Lower lobe of right lung (tissue), 2 donors: ENCODE measurements at regions not wholly inside any gene's neighbourhood (a gene's known extent, or its start where the extent isn't known, plus 50 kb on each side); places are given as distances from the start of the nearest gene placed in this dataset.
A peak's percentile ranks its signal among the peaks of the same experiment; 100 is the strongest.

Experiments used
- ATAC-seq, 2 donors: fragments of 200-7000 bp; cut with Tn5 transposase; one replicate each; pipeline ENCODE4 v1.9.1; 2020 to 2022; ENCODE audit warnings: mild to moderate bottlenecking in 2 of 2, moderate library complexity in 2 of 2
- DNase-seq: peaks from one replicate; pipeline ENCODE4 v3.0.0-alpha.2; 2020
- H3K27ac ChIP-seq: fragments of 200-600 bp; one replicate; pipeline ENCODE4 v1.8.0; 2022
- H3K27me3 ChIP-seq: fragments of 200-600 bp; one replicate; pipeline ENCODE4 v1.8.0; 2022; ENCODE audit warnings: low read depth
- H3K36me3 ChIP-seq: fragments of 200-600 bp; one replicate; pipeline ENCODE4 v1.8.0; 2022; ENCODE audit warnings: mild to moderate bottlenecking
- H3K4me1 ChIP-seq: fragments of 200-600 bp; one replicate; pipeline ENCODE4 v1.8.0; 2022
- H3K4me3 ChIP-seq: fragments of 200-600 bp; one replicate; pipeline ENCODE4 v1.8.0; 2022; ENCODE audit warnings: mild to moderate bottlenecking
- H3K9me3 ChIP-seq: fragments of 200-600 bp; one replicate; pipeline ENCODE4 v1.8.0; 2022
- intact Hi-C: fragments of 100-400 bp; cut with DNase I; formaldehyde crosslinking; loops from one replicate; pipeline ENCODE4 v1.11.0; 2022
- TF ChIP-seq, protein P1 (sequence below): fragments of 200-600 bp; IDR thresholded peaks from one replicate; pipeline ENCODE4 v1.8.0; 2022; ENCODE audit warnings: antibody characterized with exemption, mild to moderate bottlenecking
- donor health status: DM: no; HTN: yes; CAD: no; lungs with severe emphysema.

DNA sequence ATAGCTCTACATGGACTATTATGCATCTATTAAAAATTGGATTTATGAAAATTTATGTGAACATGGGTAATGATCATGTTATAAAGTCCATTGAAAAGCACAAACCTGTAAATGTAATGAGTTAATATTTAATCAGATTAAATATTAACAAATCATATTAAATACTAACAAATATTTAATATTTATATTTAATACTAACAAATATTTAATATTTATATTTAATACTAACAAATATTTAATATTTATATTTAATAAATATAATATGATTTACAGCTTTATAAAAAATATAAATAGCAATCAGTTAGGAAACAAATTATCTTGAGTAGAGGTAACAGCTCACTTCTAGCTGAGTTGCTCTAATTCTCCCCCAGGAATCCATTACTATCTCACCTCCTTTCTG is 758.0 kb upstream of the USP15 start:
- H3K27me3 ChIP-seq = no peaks in the 10 kb centered on the region
- no peaks in the 10 kb centered on the region for H3K4me1 ChIP-seq
- no peak for ATAC-seq
- H3K4me3 ChIP-seq = no peak overlapping the region
- no peaks in the 10 kb centered on the region for H3K36me3 ChIP-seq
- DNase-seq = no peak
- intact Hi-C loops = no loop called here
- H3K27ac ChIP-seq = no peak overlapping the region
- H3K9me3 ChIP-seq = no peaks in the 10 kb centered on the region
- TF ChIP-seq, protein P1, sequence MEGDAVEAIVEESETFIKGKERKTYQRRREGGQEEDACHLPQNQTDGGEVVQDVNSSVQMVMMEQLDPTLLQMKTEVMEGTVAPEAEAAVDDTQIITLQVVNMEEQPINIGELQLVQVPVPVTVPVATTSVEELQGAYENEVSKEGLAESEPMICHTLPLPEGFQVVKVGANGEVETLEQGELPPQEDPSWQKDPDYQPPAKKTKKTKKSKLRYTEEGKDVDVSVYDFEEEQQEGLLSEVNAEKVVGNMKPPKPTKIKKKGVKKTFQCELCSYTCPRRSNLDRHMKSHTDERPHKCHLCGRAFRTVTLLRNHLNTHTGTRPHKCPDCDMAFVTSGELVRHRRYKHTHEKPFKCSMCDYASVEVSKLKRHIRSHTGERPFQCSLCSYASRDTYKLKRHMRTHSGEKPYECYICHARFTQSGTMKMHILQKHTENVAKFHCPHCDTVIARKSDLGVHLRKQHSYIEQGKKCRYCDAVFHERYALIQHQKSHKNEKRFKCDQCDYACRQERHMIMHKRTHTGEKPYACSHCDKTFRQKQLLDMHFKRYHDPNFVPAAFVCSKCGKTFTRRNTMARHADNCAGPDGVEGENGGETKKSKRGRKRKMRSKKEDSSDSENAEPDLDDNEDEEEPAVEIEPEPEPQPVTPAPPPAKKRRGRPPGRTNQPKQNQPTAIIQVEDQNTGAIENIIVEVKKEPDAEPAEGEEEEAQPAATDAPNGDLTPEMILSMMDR = no peak

DNA sequence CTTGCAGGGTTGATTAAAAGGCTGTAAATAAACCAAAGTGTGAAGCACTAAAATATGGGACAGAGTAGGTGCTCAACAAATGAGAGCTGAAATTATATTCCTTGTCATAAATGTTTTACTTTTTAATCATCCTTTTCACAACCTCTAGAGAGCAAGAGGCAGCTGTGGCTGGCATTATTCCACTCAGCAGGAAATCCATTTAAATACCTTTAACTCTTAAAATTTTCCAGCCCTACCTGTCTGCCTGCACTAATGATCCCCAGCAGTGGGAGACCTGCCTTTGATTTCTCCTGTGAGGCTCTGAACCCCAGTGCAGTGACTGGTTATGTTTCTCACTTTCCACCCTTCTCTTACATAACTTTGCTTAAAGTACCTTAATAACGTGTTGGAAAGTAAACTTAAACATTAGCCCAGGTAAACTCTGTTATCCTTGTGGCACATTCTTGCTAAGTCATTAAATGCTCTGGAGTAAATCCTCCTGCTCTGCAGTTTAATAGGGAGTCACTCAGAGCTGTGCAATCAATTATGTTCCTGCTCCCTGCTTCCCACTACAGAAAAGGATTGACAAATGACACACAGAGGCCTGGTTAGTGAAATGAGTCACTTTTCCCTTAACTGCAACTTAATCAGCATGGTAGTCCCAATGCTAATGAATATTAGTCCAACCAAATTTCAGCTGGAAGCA is 755.7 kb upstream of the USP15 start:
- ATAC-seq = peak in 1 of 2 donors; percentile 41
- TF ChIP-seq, protein P1 = no peak
- Histone ChIP-seq H3K4me1 (no peaks in the 10 kb centered on the region), H3K36me3 (no peaks in the 10 kb centered on the region), H3K4me3 (no peak overlapping the region), H3K27me3 (no peaks in the 10 kb centered on the region), H3K27ac (no peak overlapping the region), H3K9me3 (no peaks in the 10 kb centered on the region)
- DNase-seq = no peak
- intact Hi-C loops = no loop called here

DNA sequence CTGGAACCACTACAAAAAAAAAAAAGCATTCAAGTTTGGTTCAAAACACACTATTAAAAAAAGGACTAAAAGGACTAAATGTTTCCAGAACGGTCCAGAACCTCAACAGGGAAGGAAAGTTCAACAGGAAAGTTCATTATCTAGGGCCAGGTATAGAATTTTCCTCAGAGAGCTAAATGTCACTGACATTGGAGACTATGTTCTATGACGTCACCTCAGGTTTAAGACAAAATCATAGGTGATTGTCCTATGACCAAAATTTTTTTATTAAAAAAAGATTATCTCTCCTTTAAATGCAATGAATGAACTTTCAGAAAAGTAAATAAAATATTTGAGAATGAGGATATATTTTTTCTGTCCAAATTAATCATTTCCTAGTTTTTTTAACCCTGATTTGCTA is 746.7 kb upstream of the USP15 start:
- intact Hi-C loops = no loop called here
- Histone ChIP-seq H3K4me1 (no peaks in the 10 kb centered on the region), H3K27ac (no peak overlapping the region), H3K9me3 (no peaks in the 10 kb centered on the region), H3K4me3 (no peak overlapping the region), H3K36me3 (no peaks in the 10 kb centered on the region), H3K27me3 (no peaks in the 10 kb centered on the region)
- TF ChIP-seq, protein P1 = no peak
- DNase-seq (no peak), ATAC-seq (no peak)

DNA sequence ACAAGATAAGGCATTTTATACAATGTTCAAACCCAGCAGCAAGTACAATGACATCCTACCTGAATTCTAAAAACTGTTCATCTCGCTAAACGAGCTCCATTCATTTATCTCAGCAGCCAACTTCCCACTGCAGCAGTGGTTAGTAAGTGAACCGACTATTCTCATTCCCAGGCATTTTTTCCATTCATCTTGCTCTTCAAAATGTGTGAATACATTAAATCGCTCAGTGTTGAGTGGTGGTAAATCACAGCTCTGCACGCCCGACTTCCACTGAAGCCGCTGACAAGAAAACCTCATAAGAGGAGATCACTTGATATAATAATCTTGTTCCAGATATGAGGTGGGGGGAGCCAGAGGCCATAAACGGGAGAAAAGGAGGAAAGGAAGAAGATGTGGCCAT is 746.2 kb upstream of the USP15 start:
- no peak for ATAC-seq

DNA sequence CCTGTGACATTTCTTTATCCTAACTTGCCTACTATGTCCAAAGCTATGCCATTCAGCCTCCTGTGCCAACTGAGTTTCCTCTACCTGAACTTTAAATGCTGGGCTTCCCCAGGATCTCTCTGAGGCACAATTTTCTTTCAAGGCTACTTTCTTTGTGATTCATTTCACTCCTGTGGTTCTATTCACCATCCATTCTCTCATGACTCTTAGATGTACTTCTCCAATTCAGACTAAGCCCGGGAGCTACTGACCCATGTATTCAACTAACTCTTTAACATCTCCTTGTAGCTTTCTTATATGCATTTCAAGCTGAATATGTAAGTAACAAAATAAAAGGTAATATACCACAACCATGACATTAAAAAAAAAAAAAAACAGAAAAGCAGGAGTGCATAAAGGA is 738.9 kb upstream of the USP15 start:
- no peaks in the 10 kb centered on the region for H3K27me3 ChIP-seq
- no peak overlapping the region for H3K27ac ChIP-seq
- TF ChIP-seq, protein P1 = no peak
- intact Hi-C loops = no loop called here
- DNase-seq (no peak), ATAC-seq (no peak)
- H3K36me3 ChIP-seq = no peaks in the 10 kb centered on the region
- H3K4me3 ChIP-seq = no peak overlapping the region
- H3K9me3 ChIP-seq = no peaks in the 10 kb centered on the region
- H3K4me1 ChIP-seq = no peaks in the 10 kb centered on the region

More for the DNA sequence above, 746.2 kb upstream of the USP15 start:
- no peaks in the 10 kb centered on the region for H3K9me3 ChIP-seq
- TF ChIP-seq, protein P1 = no peak
- H3K4me1 ChIP-seq = no peaks in the 10 kb centered on the region
- intact Hi-C loops = no loop called here
- H3K27me3 ChIP-seq = no peaks in the 10 kb centered on the region
- no peak overlapping the region for H3K27ac ChIP-seq
- H3K4me3 ChIP-seq = no peak overlapping the region
- no peak for DNase-seq
- no peaks in the 10 kb centered on the region for H3K36me3 ChIP-seq
